Inflammatory macrophage treated with lipopolysaccharide for 1 hour (primary cell): ENCODE measurements at regions not wholly inside any gene's neighbourhood (a gene's known extent, or its start where the extent isn't known, plus 50 kb on each side); places are given as distances from the start of the nearest gene placed in this dataset.

ENCODE experiments used
- DNase-seq, 2 donors: peaks; one replicate each; pipeline ENCODE4 v3.0.0-alpha.2; 2020 to 2022

GRCh38 chr1:209364716-209365115 lies 218.8 kb upstream of the CAMK1G start:
- no peak for DNase-seq

- DNase-seq = no peak
Measured at GRCh38 chr1:209367061-209367772, 216.3 kb upstream of the CAMK1G start.

DNA sequence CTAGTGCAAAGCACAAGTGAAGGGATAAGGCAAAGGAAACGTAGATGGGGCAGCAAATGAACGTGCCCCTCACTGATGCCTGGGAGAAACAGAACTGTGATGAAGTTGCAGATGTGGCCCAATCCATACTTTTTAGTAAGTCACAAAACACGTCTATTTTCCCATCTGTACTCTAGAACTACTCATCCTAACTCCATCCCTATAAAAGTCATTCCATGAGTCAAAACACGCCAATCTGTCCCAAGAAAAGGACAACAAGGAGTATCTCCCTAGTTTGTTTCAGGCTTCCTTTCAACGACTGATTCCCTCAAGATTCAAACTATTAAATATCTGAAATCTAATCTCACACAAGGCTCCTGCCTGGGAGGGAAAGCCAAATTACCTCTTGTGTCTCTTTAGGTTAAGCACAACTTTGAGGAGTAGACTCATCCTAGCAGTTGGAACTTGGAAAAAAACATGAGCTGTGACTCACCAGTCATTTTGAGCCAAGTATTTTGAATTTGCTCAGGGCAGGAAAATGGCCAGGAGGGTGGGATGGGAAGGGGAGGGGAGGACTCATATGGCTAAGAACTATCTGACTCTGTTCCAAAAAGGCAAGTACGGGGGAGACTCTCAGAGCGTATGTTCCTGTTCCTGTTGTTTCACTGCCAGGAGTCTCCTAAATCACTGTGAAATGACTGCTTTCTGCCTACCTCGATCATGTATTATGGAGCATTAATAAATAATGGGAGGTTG lies 214.5 kb upstream of the CAMK1G start:
- DNase-seq = no peak

- DNase-seq = no peak
Measured at GRCh38 chr1:209370241-209370995, 213.1 kb upstream of the CAMK1G start.

DNA sequence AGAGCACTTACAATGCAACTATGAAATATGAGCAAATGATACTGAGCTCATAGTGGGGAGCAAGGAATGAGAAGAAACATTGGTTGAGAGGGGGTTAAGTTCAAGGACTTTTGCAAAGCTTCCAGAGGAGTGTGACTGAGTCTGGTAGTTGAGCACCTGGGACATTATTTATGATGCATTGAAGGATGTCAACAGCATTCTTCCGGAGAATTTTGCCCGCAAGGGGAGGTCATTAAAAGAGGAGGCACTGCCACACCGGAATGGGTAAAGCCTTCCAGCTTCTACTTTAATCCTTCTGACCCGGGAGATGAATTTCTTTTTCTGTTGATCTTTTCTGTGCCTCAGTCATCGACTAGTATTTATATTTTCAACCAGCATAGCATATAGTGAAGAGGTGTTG lies 208.4 kb upstream of the CAMK1G start:
- DNase-seq = no peak

DNA sequence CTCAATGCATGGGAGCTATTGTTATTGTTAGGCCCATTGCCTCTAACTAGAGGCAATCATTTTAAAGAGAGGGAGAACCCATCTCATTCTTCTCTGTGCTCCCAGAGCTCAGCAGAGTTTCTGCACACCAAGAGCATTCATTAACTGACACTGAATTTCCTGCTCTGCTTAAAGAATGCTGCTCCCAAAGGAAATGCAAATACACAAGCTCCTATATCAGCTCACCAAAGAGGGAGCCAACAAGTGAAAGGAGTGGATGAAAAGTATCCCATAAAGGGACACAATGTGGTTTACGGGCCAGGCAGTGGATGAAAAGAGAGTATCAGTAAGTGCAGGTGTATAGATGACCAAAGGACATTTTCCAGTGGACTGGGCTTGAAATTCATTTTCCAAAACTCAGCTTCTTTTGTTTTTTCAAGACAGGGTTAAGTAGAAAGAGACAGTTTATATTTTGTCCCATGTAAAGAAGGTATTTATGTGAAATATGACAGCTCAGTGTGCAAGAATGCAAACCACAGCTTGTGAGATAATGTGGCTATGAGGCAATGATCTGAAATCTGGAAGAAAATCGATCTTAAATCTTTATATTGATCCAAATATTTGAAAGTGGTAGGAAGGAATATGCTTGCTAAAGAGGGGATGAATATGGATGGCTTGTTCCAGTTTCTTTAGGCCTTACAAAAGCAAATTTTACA lies 207.7 kb upstream of the CAMK1G start:
- DNase-seq = no peak

- DNase-seq = no peak
Measured at GRCh38 chr1:209376774-209377173, 206.7 kb upstream of the CAMK1G start.

DNA sequence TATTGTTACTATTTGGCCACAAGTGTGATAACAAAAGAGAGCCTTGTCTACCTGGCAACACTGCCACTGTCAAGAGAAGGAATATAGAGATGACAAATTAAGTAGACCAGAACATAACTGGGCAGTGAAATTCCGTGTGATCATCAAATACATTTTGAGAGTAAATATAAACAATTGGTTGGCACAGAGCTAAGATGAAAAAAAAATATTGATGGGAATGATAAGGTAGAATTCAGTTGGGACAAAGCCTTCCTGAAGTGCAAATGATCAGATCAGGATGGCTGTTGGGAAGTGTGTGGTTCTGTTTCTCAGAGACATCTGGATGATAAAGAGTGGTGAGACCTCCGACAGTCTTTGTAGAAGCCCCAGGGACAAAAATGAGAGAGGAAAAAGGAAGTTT lies 205.5 kb upstream of the CAMK1G start:
- DNase-seq = no peak

- no peak for DNase-seq
Measured at GRCh38 chr1:209379280-209379679, 204.2 kb upstream of the CAMK1G start.

DNA sequence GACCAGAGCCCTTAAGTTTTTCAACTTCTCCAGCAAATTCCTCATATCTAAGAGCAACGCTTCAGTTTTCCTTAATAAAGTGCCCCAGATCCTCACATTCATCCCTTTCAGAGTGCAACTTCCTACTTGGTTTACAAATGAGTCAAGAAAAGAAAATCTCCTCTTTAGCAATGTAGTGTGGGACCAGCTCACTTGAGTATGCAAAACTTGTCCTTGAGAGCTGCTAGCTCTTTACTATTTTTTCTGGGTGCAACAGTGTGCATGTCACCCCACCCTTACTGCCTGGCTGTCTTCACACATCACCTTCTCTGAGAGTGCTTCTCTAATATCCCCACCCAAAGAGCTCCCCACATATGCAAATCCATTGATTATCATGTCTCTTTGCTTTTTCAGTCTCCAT lies 203.1 kb upstream of the CAMK1G start:
- peak in 1 of 2 donors; percentile 38 for DNase-seq

DNA sequence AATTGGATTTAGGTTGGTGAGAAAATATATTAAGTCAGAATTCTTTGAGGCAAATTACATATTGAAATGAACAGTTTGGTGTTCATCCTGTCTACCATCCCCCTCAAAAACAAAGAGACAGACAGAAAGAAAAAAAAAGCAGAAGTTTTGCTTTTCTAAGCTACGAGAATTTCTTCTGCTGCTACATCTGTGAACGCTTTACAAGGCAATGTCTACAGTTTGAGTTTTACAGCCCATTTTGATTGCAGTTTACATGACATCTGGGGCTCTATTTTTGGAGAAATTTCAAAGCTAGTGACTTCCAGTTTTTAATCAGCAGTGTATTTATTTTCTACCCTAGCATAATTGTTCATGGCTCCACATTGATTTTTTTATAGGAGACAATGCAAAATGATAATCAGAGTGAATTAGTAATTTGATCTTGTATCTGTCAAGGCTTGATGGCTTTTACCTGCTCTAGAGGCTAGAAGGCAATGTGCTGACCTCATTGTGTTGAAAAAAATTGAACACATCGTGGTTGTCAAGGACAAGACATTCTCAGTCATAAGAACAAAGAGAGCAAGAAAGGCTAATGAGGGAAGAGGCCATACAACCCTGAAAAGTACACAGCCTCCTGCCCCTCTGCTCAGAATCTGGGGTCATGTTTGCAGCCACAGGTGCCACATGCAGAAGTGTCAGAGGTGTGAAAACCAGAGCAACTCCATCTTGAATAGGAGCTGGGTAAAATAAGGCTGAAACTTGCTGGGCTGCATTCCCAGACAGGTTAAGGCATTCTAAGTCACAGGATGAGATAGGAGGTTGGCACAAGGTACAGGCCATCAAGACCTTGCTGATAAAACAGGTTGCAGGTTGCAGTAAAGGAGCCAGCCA lies 201.0 kb upstream of the CAMK1G start:
- no peak for DNase-seq

- no peak for DNase-seq
Measured at GRCh38 chr1:209383422-209383821, 200.1 kb upstream of the CAMK1G start.

DNA sequence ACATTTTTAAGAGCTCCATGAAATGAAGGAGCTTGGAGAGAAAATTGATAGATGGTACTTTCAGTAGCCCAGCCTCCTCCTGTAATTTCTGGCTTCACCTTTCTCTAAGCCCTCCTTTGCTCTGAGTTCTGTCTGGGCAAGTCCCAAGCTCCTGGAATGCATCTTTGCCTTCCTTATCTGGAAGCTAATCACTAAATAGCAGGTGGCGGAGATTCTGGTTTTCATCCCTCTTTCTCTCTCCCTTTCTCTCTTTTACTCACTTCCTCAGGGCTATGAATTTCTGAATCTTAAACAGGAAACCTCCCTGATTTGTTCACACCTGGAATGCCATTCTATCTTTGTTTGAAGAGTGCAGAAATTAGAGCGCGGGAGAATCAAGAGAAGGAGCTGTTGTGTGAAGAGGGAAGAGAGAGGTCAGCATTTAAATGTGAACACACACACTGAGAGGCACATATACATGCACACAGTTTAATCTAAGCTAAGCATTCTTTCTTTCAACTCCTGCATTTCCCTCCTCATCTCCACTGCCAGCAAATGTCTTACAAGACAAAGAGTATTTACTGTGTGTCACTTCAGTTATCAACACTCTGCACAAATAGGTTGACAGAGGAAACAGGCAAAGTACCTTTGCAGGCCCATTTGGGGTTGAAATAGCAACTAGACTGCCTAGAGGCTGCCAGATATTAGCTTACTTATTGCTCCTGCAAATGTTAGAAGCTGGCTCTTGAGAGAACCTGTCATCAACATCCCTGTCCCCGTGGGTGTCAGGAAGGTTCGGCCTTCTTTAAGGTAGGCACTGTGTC lies 199.4 kb upstream of the CAMK1G start:
- DNase-seq = no peak

- DNase-seq = no peak
Measured at GRCh38 chr1:209384710-209385550, 198.6 kb upstream of the CAMK1G start.

GRCh38 chr1:209386156-209386555 lies 197.4 kb upstream of the CAMK1G start:
- no peak for DNase-seq

DNA sequence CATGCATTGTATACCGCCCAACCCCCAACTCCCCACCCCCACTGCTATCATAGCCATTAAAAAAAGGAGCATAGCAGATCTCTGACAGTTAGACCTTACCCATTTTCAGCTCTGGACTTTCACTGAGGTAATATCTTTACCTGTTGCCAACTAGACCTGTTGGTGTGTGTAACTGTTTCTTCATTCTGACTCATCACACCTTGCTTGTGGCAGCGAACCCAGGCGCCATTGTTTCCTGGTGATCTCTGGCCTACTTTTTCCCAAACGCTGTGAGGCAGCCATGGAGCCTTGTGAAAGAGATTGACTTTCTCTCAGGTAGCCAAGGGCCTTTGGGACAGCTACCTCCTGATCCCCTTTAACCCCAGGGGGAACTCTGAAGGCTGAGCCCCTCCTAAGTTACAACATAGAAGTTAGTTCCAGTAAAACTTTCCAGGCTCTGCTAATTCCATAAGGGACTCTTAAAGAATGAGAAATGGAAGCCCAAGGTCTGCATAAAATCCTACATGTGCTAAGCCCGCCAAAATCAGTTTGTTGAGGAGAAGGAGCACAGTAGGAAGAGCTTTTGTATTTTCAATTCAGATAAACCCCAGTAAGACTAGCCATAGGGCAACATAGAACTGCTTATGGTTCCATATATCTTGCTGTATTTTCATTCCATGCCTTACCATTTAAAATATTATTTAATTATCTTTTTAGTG lies 196.1 kb upstream of the CAMK1G start:
- no peak for DNase-seq

- DNase-seq = no peak
Measured at GRCh38 chr1:209387969-209388329, 195.6 kb upstream of the CAMK1G start.

DNA sequence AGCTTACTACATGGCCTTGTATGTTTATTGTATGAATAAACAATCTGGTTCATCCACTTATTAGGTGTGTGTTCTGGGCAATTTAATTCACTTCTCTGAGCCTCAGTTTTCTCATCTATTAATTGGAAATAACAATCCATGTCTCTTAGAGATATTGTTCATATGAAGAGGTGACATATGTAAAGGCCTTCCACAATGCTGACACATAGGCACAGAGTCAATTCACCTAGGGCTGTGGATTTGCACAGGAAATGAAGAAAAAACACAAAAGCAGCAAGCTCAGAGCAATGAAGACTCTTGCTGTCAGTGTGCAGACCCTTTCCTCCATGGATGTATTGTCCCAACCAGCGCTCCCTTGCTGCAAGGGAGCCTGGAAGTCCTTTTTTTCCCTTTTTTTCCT lies 195.2 kb upstream of the CAMK1G start:
- DNase-seq = no peak

DNA sequence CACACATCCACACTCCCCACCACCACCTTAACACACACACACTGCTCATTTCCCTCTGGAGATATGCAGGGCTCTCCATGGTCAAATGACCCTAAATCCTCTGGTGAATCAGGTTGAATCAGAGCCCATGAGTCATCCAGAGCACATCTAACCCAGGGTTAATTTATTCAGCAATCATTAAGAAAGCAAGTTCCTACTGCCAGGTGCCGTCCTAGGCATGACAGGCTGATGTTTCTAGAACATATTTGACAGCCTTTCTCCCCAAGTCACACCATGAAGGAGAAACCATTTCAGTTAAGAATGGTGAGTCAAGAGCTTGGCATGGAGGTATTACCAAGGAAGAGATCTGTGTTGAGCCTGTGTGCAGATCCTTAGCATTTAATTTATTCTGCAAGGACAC lies 194.3 kb upstream of the CAMK1G start:
- DNase-seq = no peak

GRCh38 chr1:209389975-209390374 lies 193.5 kb upstream of the CAMK1G start:
- no peak for DNase-seq
